ENCODE measurements at regions not wholly inside any gene's neighbourhood (a gene's known extent, or its start where the extent isn't known, plus 50 kb on each side); places are given as distances from the start of the nearest gene placed in this dataset.

GRCh38 chr6:22015216-22015615 lies 281.6 kb downstream of the PRL start:
- TF ChIP-seq GATA3 (IDR thresholded peaks at IDR 0.05; ENCODE audit: low read depth, low read length) (no peak), GATA2 (IDR thresholded peaks at IDR 0.05; ENCODE audit: low read depth, low read length) (no peak)
